ENCODE measurements at regions not wholly inside any gene's neighbourhood (a gene's known extent, or its start where the extent isn't known, plus 50 kb on each side); places are given as distances from the start of the nearest gene placed in this dataset.

DNA sequence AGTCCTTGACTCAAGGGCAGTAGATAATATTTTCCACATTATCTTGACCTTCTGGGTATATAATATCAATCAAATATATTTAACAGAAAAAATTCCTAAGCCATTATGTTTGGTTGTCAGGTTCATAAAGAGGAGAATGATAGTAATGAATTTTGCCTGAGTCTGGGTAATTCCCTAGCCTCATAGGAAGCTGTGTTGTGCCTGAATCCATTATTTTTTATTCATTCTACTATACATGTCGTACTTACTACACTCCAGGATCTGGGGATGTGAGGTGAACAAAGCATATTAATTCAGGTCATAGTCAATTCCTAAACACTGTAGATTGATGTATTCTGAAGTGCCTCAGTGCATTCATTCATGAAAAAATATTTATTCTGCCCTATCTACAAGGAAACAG lies 204.2 kb downstream of the PTGER3 start:
- DNase-seq (ENCODE audit: low read depth in 1 of 2, low spot score in 1 of 2): no peak
- no peaks in the 10 kb centered on the region for H3K9me3 ChIP-seq (ENCODE audit: low read depth)
- TF ChIP-seq, protein P1, sequence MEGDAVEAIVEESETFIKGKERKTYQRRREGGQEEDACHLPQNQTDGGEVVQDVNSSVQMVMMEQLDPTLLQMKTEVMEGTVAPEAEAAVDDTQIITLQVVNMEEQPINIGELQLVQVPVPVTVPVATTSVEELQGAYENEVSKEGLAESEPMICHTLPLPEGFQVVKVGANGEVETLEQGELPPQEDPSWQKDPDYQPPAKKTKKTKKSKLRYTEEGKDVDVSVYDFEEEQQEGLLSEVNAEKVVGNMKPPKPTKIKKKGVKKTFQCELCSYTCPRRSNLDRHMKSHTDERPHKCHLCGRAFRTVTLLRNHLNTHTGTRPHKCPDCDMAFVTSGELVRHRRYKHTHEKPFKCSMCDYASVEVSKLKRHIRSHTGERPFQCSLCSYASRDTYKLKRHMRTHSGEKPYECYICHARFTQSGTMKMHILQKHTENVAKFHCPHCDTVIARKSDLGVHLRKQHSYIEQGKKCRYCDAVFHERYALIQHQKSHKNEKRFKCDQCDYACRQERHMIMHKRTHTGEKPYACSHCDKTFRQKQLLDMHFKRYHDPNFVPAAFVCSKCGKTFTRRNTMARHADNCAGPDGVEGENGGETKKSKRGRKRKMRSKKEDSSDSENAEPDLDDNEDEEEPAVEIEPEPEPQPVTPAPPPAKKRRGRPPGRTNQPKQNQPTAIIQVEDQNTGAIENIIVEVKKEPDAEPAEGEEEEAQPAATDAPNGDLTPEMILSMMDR (IDR thresholded peaks at IDR 0.05; ENCODE audit: low read depth, low read length): no peak
- no peaks in the 10 kb centered on the region for H3K27me3 ChIP-seq
- peaks cover 4% of the 10 kb centered on the region for H3K4me1 ChIP-seq (ENCODE audit: low read depth)
- H3K36me3 ChIP-seq: no peaks in the 10 kb centered on the region
- H3K4me3 ChIP-seq: no peak overlapping the region
- no peak overlapping the region for H3K27ac ChIP-seq

GRCh38 chr1:70847013-70847412 lies 200.6 kb downstream of the PTGER3 start:
- H3K4me3 ChIP-seq: no peak overlapping the region
- H3K9me3 ChIP-seq (ENCODE audit: low read depth): no peaks in the 10 kb centered on the region
- no peaks in the 10 kb centered on the region for H3K27me3 ChIP-seq
- peaks cover 4% of the 10 kb centered on the region for H3K4me1 ChIP-seq (ENCODE audit: low read depth)
- DNase-seq (ENCODE audit: low read depth in 1 of 2, low spot score in 1 of 2): peak in 1 of 2 donors; percentile 36
- TF ChIP-seq, protein P1 (IDR thresholded peaks at IDR 0.05; ENCODE audit: low read depth, low read length): no peak
- peak overlapping the region; percentile 13 for H3K27ac ChIP-seq
- H3K36me3 ChIP-seq: no peaks in the 10 kb centered on the region

- Histone ChIP-seq H3K4me1 (ENCODE audit: low read depth) (no peaks in the 10 kb centered on the region), H3K9me3 (ENCODE audit: low read depth) (no peaks in the 10 kb centered on the region), H3K27me3 (no peaks in the 10 kb centered on the region), H3K36me3 (no peaks in the 10 kb centered on the region), H3K27ac (no peak overlapping the region), H3K4me3 (no peak overlapping the region)
- TF ChIP-seq, protein P1 (IDR thresholded peaks at IDR 0.05; ENCODE audit: low read depth, low read length): no peak
- DNase-seq (ENCODE audit: low read depth in 1 of 2, low spot score in 1 of 2): no peak
These were observed 192.4 kb downstream of the PTGER3 start for GRCh38 chr1:70855203-70855602.

GRCh38 chr1:70856201-70856600 lies 191.4 kb downstream of the PTGER3 start:
- no peaks in the 10 kb centered on the region for H3K9me3 ChIP-seq (ENCODE audit: low read depth)
- no peaks in the 10 kb centered on the region for H3K27me3 ChIP-seq
- H3K36me3 ChIP-seq: no peaks in the 10 kb centered on the region
- no peak overlapping the region for H3K4me3 ChIP-seq
- no peaks in the 10 kb centered on the region for H3K4me1 ChIP-seq (ENCODE audit: low read depth)
- H3K27ac ChIP-seq: no peak overlapping the region
- no peak for DNase-seq (ENCODE audit: low read depth in 1 of 2, low spot score in 1 of 2)
- TF ChIP-seq, protein P1 (IDR thresholded peaks at IDR 0.05; ENCODE audit: low read depth, low read length): no peak

DNA sequence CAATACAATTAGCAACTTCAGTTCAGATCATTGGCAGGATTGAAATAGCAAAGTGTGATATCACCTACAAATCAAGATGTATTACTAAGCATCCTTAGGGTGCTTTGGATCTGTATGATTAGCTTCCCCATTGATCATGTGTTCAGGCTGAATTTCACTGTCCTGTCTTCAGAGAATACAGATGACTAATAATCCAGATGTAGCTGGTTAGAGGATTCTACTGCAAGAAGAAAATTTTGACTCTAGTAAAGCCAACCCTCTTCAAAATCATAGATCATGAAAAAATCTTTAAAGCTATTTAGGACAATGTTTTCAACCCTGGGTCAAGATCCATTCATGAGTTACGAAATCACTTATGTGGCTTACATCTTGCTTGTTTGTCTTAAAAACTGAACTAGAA lies 184.4 kb downstream of the PTGER3 start:
- H3K36me3 ChIP-seq: no peaks in the 10 kb centered on the region
- TF ChIP-seq, protein P1 (IDR thresholded peaks at IDR 0.05; ENCODE audit: low read depth, low read length): no peak
- H3K27me3 ChIP-seq: no peaks in the 10 kb centered on the region
- DNase-seq (ENCODE audit: low read depth in 1 of 2, low spot score in 1 of 2): no peak
- H3K9me3 ChIP-seq (ENCODE audit: low read depth): no peaks in the 10 kb centered on the region
- H3K4me3 ChIP-seq: no peak overlapping the region
- H3K27ac ChIP-seq: no peak overlapping the region
- H3K4me1 ChIP-seq (ENCODE audit: low read depth): no peaks in the 10 kb centered on the region

DNA sequence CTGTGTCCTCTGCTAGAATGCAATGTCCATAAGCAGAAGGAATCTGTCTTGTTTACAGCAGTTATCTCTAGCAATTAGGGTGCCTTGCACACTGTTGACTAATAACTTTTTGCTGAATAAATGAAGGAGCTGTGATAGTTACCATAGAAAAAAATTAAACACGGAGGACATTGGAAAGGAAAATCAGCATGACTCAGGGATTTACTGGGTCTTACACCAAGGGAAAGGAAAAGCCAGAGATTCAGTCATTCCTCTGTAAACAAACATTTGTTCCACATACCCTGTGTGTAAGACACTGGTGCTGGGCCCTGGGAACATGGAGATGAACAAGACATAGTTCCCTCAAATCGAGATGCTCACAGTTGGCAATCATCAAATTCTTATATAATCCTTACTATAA lies 183.3 kb downstream of the PTGER3 start:
- H3K36me3 ChIP-seq: no peaks in the 10 kb centered on the region

More for the DNA sequence above, 183.3 kb downstream of the PTGER3 start:
- Histone ChIP-seq H3K9me3 (ENCODE audit: low read depth) (no peaks in the 10 kb centered on the region), H3K4me3 (no peak overlapping the region), H3K27ac (no peak overlapping the region), H3K27me3 (no peaks in the 10 kb centered on the region), H3K4me1 (ENCODE audit: low read depth) (no peaks in the 10 kb centered on the region)
- TF ChIP-seq, protein P1 (IDR thresholded peaks at IDR 0.05; ENCODE audit: low read depth, low read length): no peak
- no peak for DNase-seq (ENCODE audit: low read depth in 1 of 2, low spot score in 1 of 2)
